Heart right ventricle (tissue), 16 donors: ENCODE measurements at regions not wholly inside any gene's neighbourhood (a gene's known extent, or its start where the extent isn't known, plus 50 kb on each side); places are given as distances from the start of the nearest gene placed in this dataset.
"Not testable (repeated sequence)": the region's sequence is repeated elsewhere in the genome, so short reads cannot be mapped to it uniquely, and the experiment has no call there.

Source experiments
- ATAC-seq, 8 donors: fragments of 200-7000 bp; cut with Tn5 transposase; one replicate each; pipeline ENCODE4 v1.9.1; 2020; ENCODE audit warnings: mild to moderate bottlenecking in 8 of 8, moderate library complexity in 8 of 8, moderate number of reproducible peaks in 1 of 8
- DNase-seq, 2 donors: peaks; one replicate each; pipeline ENCODE4 v3.0.0-alpha.2; 2020
- H3K27ac ChIP-seq, 10 donors: fragments of 200-600 bp; sonication (generic) in 2 of 10; one replicate each; pipeline versions ENCODE4 v1.5.0 to v1.8.0; 2020 to 2022; ENCODE audit warnings: mild to moderate bottlenecking in 3 of 10
- H3K27me3 ChIP-seq, 7 donors: fragments of 200-600 bp; one replicate each; pipeline ENCODE4 v1.8.0; 2021 to 2022; ENCODE audit warnings: mild to moderate bottlenecking in 2 of 7
- H3K36me3 ChIP-seq, 9 donors: fragments of 200-600 bp; sonication (generic) in 1 of 9; one replicate each; pipeline versions ENCODE4 v1.5.0 to v1.8.0; 2020 to 2022; ENCODE audit warnings: mild to moderate bottlenecking in 2 of 9
- H3K4me1 ChIP-seq, 9 donors: fragments of 200-600 bp; sonication (generic) in 1 of 9; one replicate each; pipeline versions ENCODE4 v1.5.0 to v1.8.0; 2020 to 2022; ENCODE audit warnings: mild to moderate bottlenecking in 4 of 9
- H3K4me3 ChIP-seq, 10 donors: fragments of 200-600 bp; sonication (generic) in 2 of 10; one replicate each; pipeline versions ENCODE4 v1.5.0 to v1.8.0; 2020 to 2022; ENCODE audit warnings: mild to moderate bottlenecking in 7 of 10, moderate library complexity in 2 of 10
- H3K9me3 ChIP-seq, 11 donors: fragments of 200-600 bp in 10 of 11; sonication (generic) in 2 of 11; one replicate each; pipeline versions ENCODE4 v1.5.0 to v1.8.0; 2013 to 2022; ENCODE audit warnings: mild to moderate bottlenecking in 2 of 11, control low read depth in 1 of 11, moderate library complexity in 1 of 11
- WGBS, 2 donors: extraction: QIAGEN DNeasy Blood & Tissue Kit; methylation state at CpG; one replicate each; pipeline ENCODE4 v1.1.7; 2013; ENCODE audit warnings: inconsistent platforms in 1 of 2; 5-methylcytosine and 5-hydroxymethylcytosine counted together
- intact Hi-C, 10 donors: fragments of 100-400 bp; cut with DNase I; formaldehyde crosslinking; loops; one replicate each; pipeline versions ENCODE4 v1.11.1 to v1.14.2; 2022
- donor health status: Arrhythmogenic right ventricular cardiomyopathy.
- donor health status: ischemic (EF 13 %, LVEDD 7.1; RV severe dilation, severe dysfunction).
- donor health status: healthy with polysubstance abuse.
- donor health status: DM: no; HTN: yes; CAD: no.
- donor health status: DM: no; HTN: no; CAD: no.
- donor health status: ischemic (EF 25% LVEDD 6.9; RV normal size, moderate dysfunction).
- donor health status: ischemic (EF 25% LVEDD 5.7; RV mildly dilated, moderate dysfunction).
- donor health status: healthy.
- donor health status: DM: yes; HTN: yes; CAD: no.
- donor health status: Ischemic cardiomyopathy.
- donor health status: ischemic (EF 35%, LVEDD 5.7; RV mildly dilated, moderate dysfunction).
- donor health status: nonischemic (EF 11% LVEDD 7.7; RV severe dilation, severe dysfunction).
- donor health status: DM: yes; HTN: yes; CAD: no.
- donor health status: PGD.
- donor health status: ischemic (EF 29% LVEDD 5.4; RV normal size, mild dysfunction).
- donor health status: nonischemic (EF 23%, LVEDD 6.1; RV moderate dilation, normal function).

DNA sequence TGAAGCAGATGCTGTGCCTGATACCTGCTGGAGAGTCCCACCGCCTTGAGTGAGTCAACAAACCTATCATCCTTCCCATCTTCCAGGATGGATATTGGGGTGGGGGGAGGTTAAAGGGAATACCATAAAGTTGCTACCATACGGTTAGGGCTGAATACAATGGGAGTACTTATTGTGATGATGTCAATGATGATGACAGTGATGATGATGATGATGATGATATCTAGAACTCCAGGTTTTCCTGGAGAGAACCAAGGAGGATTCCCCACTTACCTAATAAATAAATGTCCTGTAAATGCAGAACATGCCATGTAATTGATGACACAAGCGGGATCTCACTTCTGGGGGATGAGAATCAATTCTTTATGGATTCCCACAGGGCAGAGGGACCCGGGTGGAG, 370.9 kb downstream of the BCL2L11 start:
- H3K27me3 ChIP-seq, DNase-seq, H3K36me3 ChIP-seq, ATAC-seq, H3K9me3 ChIP-seq, intact Hi-C loops: not testable (repeated sequence)
- Histone ChIP-seq H3K4me3 (peak overlapping the region in 1 of 10 donors; percentile 18), H3K27ac (peak overlapping the region in 1 of 10 donors; percentile 36), H3K4me1 (peaks cover 0 to 25% (median 5%) of the 10 kb centered on the region in 9 donors)
- 91 to 94% methylated on average over 3 to 4 of the region's 4 CpGs for WGBS, 2 donors

GRCh38 chr2:111492995-111493719, 372.4 kb downstream of the BCL2L11 start:
- ATAC-seq: peak; percentile 43 to 73 (median 54)
- H3K9me3 ChIP-seq, H3K36me3 ChIP-seq, DNase-seq, H3K27me3 ChIP-seq, intact Hi-C loops: not testable (repeated sequence)
- Histone ChIP-seq H3K4me3 (peak overlapping the region in 8 of 10 donors; percentile 12 to 59 (median 54)), H3K4me1 (peaks cover 0 to 28% (median 5%) of the 10 kb centered on the region in 9 donors), H3K27ac (peak overlapping the region in 9 of 10 donors; percentile 39 to 89 (median 83))
- 33 to 60% methylated on average over 3 to 6 of the region's 20 CpGs for WGBS, 2 donors

- DNase-seq, intact Hi-C loops: not testable (repeated sequence)
Observed at GRCh38 chr2:111493720-111494078, 373.0 kb downstream of the BCL2L11 start.

GRCh38 chr2:111494288-111494980, 373.7 kb downstream of the BCL2L11 start:
- H3K4me1 ChIP-seq: peaks cover 0 to 28% (median 5%) of the 10 kb centered on the region in 9 donors
- DNase-seq, H3K27me3 ChIP-seq, intact Hi-C loops, H3K9me3 ChIP-seq, H3K36me3 ChIP-seq: not testable (repeated sequence)
- peak overlapping the region in 9 of 10 donors; percentile 63 to 89 (median 83) for H3K27ac ChIP-seq
- WGBS, 2 donors: 5 to 7% methylated on average over 7 to 8 of the region's 14 CpGs
- peak overlapping the region in 9 of 10 donors; percentile 27 to 59 (median 54) for H3K4me3 ChIP-seq
- peak; percentile 21 to 69 (median 51) for ATAC-seq

More at GRCh38 chr2:111493720-111494078, 373.0 kb downstream of the BCL2L11 start:
- peak; percentile 21 to 64 (median 44) for ATAC-seq
- H3K36me3 ChIP-seq, H3K27me3 ChIP-seq, H3K9me3 ChIP-seq: not testable (repeated sequence)
- 13 to 25% methylated on average over 5 of the region's 5 CpGs for WGBS, 2 donors
- H3K27ac ChIP-seq: peak overlapping the region in 9 of 10 donors; percentile 39 to 89 (median 83)
- peaks cover 0 to 28% (median 5%) of the 10 kb centered on the region in 9 donors for H3K4me1 ChIP-seq
- peak overlapping the region in 8 of 10 donors; percentile 12 to 59 (median 54) for H3K4me3 ChIP-seq

GRCh38 chr2:111494981-111495315, 374.2 kb downstream of the BCL2L11 start:
- WGBS, 2 donors: 0 to 7% methylated on average over 3 to 4 of the region's 7 CpGs
- ATAC-seq: peak; percentile 86 to 94 (median 90)
- H3K36me3 ChIP-seq, intact Hi-C loops, H3K9me3 ChIP-seq, DNase-seq, H3K27me3 ChIP-seq: not testable (repeated sequence)
- Histone ChIP-seq H3K4me3 (peak overlapping the region in 9 of 10 donors; percentile 27 to 59 (median 54)), H3K4me1 (peaks cover 0 to 28% (median 5%) of the 10 kb centered on the region in 9 donors), H3K27ac (peak overlapping the region in 9 of 10 donors; percentile 63 to 89 (median 81))

GRCh38 chr2:111495636-111496035, 374.9 kb downstream of the BCL2L11 start:
- DNase-seq: not testable (repeated sequence)
- ATAC-seq: peak in 2 of 8 donors; percentile 20 to 31

DNA sequence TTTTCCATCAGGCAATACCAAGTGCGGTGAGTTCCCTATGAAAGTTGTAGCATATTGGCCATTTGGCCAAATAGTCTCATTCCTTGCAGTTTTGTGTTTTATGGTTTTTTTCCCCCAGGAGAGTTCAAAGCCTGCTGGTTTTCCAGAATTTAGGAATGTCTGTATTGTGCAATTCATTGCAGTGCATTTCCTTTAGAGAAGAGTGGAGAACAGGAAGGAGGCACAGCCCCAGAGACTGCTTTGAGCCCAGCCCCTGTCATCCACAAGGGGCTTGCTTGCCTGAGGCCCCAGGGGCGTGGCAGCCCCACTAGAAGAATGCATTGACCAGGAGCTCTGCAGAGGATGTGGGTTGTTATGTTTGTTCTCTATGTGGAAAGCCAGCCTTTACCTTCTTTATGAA, 375.5 kb downstream of the BCL2L11 start:
- H3K27me3 ChIP-seq, intact Hi-C loops, H3K9me3 ChIP-seq, H3K36me3 ChIP-seq, H3K4me3 ChIP-seq: not testable (repeated sequence)
- peaks cover 0 to 28% (median 5%) of the 10 kb centered on the region in 9 donors for H3K4me1 ChIP-seq
- WGBS, 2 donors: 61 to 75% methylated on average over 2 of the region's 2 CpGs
- DNase-seq (peak in 1 of 2 donors; percentile 36), ATAC-seq (peak in 5 of 8 donors; percentile 1 to 38 (median 29))
- H3K27ac ChIP-seq: peak overlapping the region in 9 of 10 donors; percentile 35 to 72 (median 61)

More at GRCh38 chr2:111495636-111496035, 374.9 kb downstream of the BCL2L11 start:
- H3K27ac ChIP-seq: peak overlapping the region in 9 of 10 donors; percentile 35 to 72 (median 61)
- H3K4me1 ChIP-seq: peaks cover 0 to 28% (median 5%) of the 10 kb centered on the region in 9 donors
- H3K4me3 ChIP-seq, intact Hi-C loops, H3K9me3 ChIP-seq, H3K36me3 ChIP-seq, H3K27me3 ChIP-seq: not testable (repeated sequence)
- WGBS, 2 donors: 65 to 67% methylated on average over 2 of the region's 2 CpGs

DNA sequence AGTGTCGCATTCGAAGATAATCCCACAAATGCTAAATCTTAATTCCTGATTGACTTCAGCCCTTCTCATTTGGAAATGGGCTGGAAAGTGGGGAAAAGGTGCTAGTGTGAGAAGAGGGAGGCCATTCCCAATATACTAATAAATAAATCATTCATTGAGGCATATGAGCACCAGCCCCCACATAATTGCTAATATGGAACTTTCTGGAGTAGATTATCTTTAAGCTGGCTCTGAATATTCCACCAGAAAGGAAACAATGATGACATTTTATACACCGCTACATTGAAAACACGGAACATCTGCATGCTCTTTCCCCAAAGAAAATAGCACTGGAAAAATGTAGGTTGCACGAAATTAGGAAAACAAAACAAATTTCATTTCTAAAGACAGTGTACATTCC, 376.1 kb downstream of the BCL2L11 start:
- H3K4me3 ChIP-seq, DNase-seq, intact Hi-C loops, H3K9me3 ChIP-seq, H3K36me3 ChIP-seq, ATAC-seq, H3K27me3 ChIP-seq: not testable (repeated sequence)
- WGBS, 2 donors: 83 to 87% methylated on average over 4 of the region's 5 CpGs
- H3K4me1 ChIP-seq: peaks cover 0 to 24% (median 5%) of the 10 kb centered on the region in 9 donors
- H3K27ac ChIP-seq: peak overlapping the region in 2 of 10 donors; percentile 61 to 65

DNA sequence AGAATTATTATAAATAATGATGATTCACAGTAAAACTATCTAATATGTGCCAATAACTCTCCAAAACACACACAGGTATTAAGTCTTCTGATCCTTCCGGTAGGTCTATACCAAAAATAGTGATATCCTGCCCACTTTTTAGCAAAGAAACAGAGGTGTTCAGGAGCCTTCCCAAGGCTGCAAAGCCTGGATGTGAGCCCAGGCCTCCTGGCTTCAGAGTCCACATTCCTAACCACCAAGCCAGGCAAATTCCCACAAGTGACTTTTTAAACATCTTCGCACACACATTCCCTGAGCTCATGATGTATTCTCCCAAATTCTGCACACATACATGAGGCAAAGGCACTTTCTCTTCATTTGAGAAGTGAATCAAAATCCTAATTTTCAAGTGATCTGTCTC, 376.6 kb downstream of the BCL2L11 start:
- 69 to 71% methylated on average over 2 of the region's 2 CpGs for WGBS, 2 donors
- intact Hi-C loops, H3K9me3 ChIP-seq, H3K27ac ChIP-seq, H3K36me3 ChIP-seq, DNase-seq, H3K27me3 ChIP-seq, H3K4me3 ChIP-seq, ATAC-seq: not testable (repeated sequence)
- H3K4me1 ChIP-seq: peaks cover 0 to 21% (median 5%) of the 10 kb centered on the region in 9 donors

DNA sequence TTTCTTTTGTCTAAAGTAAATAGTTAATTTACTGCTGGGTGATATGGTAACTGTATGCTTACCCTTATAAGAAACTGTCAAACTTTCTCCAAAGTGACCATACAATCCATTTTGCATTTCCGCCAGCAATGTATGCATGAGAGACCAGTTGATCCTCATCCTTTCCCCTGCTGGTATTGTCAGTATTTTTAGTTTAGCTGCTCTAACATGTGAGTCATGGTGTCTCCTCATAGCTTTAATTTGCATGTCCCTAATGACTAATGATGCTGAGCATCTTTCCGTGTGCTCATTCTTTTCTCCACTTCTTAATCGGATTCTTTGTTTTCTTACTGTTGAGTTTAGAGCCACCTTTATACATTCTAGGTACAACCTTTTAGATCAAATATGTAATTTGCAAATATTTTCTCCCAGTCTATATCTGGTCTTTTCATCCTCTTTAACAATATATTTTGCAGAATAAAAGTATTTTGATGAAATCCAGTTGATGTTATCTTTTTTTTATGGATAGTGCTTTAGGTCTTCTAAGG, 379.9 kb downstream of the BCL2L11 start:
- H3K36me3 ChIP-seq, H3K4me3 ChIP-seq, H3K9me3 ChIP-seq, ATAC-seq, H3K27me3 ChIP-seq, DNase-seq, intact Hi-C loops, H3K27ac ChIP-seq: not testable (repeated sequence)
- 68 to 87% methylated on average over 2 of the region's 3 CpGs for WGBS, 2 donors
- peaks cover 0 to 16% (median 4%) of the 10 kb centered on the region in 9 donors for H3K4me1 ChIP-seq
